HEK293 (cell line): ENCODE measurements at regions not wholly inside any gene's neighbourhood (a gene's known extent, or its start where the extent isn't known, plus 50 kb on each side); places are given as distances from the start of the nearest gene placed in this dataset.

Source experiments
- CTCF ChIP-seq: fragments of 450-650 bp; formaldehyde crosslinking; IDR thresholded peaks from 2 replicates; pipeline ENCODE4 v1.5.1; 2016; ENCODE audit warnings: missing biosample characterization, missing genetic modification characterization
- REST ChIP-seq: fragments of 450-650 bp; formaldehyde crosslinking; IDR thresholded peaks from 2 replicates; pipeline ENCODE4 v1.5.1; 2016; ENCODE audit warnings: missing biosample characterization, missing genetic modification characterization
- SP2 ChIP-seq: fragments of 450-650 bp; formaldehyde crosslinking; IDR thresholded peaks from 2 replicates; pipeline ENCODE4 v1.5.1; 2016; ENCODE audit warnings: missing biosample characterization, missing genetic modification characterization
- ZNF132 ChIP-seq: fragments of 450-650 bp; formaldehyde crosslinking; IDR thresholded peaks from 2 replicates; pipeline ENCODE4 v1.5.1; 2017; ENCODE audit warnings: missing biosample characterization, missing genetic modification characterization, borderline replicate concordance
- ZNF391 ChIP-seq: fragments of 450-650 bp; formaldehyde crosslinking; IDR thresholded peaks from 2 replicates; pipeline ENCODE4 v1.5.1; 2016; ENCODE audit warnings: low read depth, missing biosample characterization, missing genetic modification characterization, borderline replicate concordance
- ZNF843 ChIP-seq: fragments of 450-650 bp; formaldehyde crosslinking; IDR thresholded peaks from 2 replicates; pipeline ENCODE4 v1.5.1; 2016; ENCODE audit warnings: missing biosample characterization, missing genetic modification characterization
- ZSCAN5A ChIP-seq: fragments of 450-650 bp; formaldehyde crosslinking; IDR thresholded peaks from 2 replicates; pipeline ENCODE4 v1.5.1; 2016; ENCODE audit warnings: missing biosample characterization, missing genetic modification characterization

GRCh38 chr5:81881595-81881994 is 90.2 kb upstream of the ATG10 start:
- no peak for TF ChIP-seq CTCF (tag by site-specific recombination)
- TF ChIP-seq ZNF391 (tag by site-specific recombination): no peak
- no peak for TF ChIP-seq REST (tag by site-specific recombination)
- no peak for TF ChIP-seq SP2 (tag by site-specific recombination)
- TF ChIP-seq ZSCAN5A (tag by site-specific recombination): no peak
- TF ChIP-seq ZNF843: no peak
- no peak for TF ChIP-seq ZNF132 (tag by site-specific recombination)
